Effector memory CD8-positive, alpha-beta T cell (primary cell): ENCODE measurements at regions not wholly inside any gene's neighbourhood (a gene's known extent, or its start where the extent isn't known, plus 50 kb on each side); places are given as distances from the start of the nearest gene placed in this dataset.
A peak's percentile ranks its signal among the peaks of the same experiment; 100 is the strongest.
"Not testable (repeated sequence)": the region's sequence is repeated elsewhere in the genome, so short reads cannot be mapped to it uniquely, and the experiment has no call there.

Source experiments
- ATAC-seq: fragments of 150-1000 bp; cut with Tn5 transposase; replicated peaks from 2 replicates; pipeline ENCODE4 v1.10.0; 2021; ENCODE audit warnings: mild to moderate bottlenecking, moderate library complexity
- DNase-seq, 3 experiments: peaks; one replicate each; pipeline ENCODE4 v3.0.0; 2021
- H3K27ac Mint-ChIP-seq, 2 donors: one replicate each; pipeline ENCODE4 v1.8.0; 2022; ENCODE audit warnings: mild to moderate bottlenecking in 2 of 2, mixed read lengths in 2 of 2, moderate library complexity in 2 of 2
- H3K27me3 Mint-ChIP-seq, 2 donors: one replicate each; pipeline ENCODE4 v1.8.0; 2022; ENCODE audit warnings: mixed read lengths in 2 of 2
- H3K36me3 Mint-ChIP-seq: one replicate; pipeline ENCODE4 v1.8.0; 2022; ENCODE audit warnings: mild to moderate bottlenecking, moderate library complexity, mixed read lengths; ENCODE audit not compliant: insufficient read depth
- H3K4me1 Mint-ChIP-seq, 2 donors: one replicate each; pipeline ENCODE4 v1.8.0; 2022; ENCODE audit warnings: low read depth in 2 of 2, mixed read lengths in 2 of 2
- H3K4me3 Mint-ChIP-seq, 2 donors: one replicate each; pipeline ENCODE4 v1.8.0; 2022; ENCODE audit warnings: mild to moderate bottlenecking in 2 of 2, mixed read lengths in 2 of 2, moderate library complexity in 2 of 2
- H3K9me3 Mint-ChIP-seq, 2 donors: one replicate each; pipeline ENCODE4 v1.8.0; 2022; ENCODE audit warnings: mixed read lengths in 2 of 2

GRCh38 chr9:81782313-81782995, 93.1 kb upstream of the TLE1 start:
- Mint-ChIP-seq H3K9me3 (peaks cover 0 to 2% of the 10 kb centered on the region in 2 donors), H3K27me3 (no peaks in the 10 kb centered on the region), H3K4me1 (no peaks in the 10 kb centered on the region), H3K36me3 (no peaks in the 10 kb centered on the region), H3K27ac (no peak overlapping the region), H3K4me3 (no peak overlapping the region)
- DNase-seq (no peak), ATAC-seq (no peak)

GRCh38 chr9:81787747-81788632, 98.6 kb upstream of the TLE1 start:
- H3K9me3 Mint-ChIP-seq, result peaks cover 0 to 7% of the 10 kb centered on the region in 2 donors
- DNase-seq, result no peak
- H3K27me3 Mint-ChIP-seq, result no peaks in the 10 kb centered on the region
- H3K4me3 Mint-ChIP-seq, result no peak overlapping the region
- no peak overlapping the region for H3K27ac Mint-ChIP-seq
- H3K4me1 Mint-ChIP-seq, result no peaks in the 10 kb centered on the region
- ATAC-seq, result no peak
- peaks cover 3% of the 10 kb centered on the region for H3K36me3 Mint-ChIP-seq

GRCh38 chr9:81789721-81790120, 100.4 kb upstream of the TLE1 start:
- H3K27ac Mint-ChIP-seq, result no peak overlapping the region
- peaks cover 3% of the 10 kb centered on the region for H3K36me3 Mint-ChIP-seq
- no peak overlapping the region for H3K4me3 Mint-ChIP-seq
- DNase-seq, result no peak
- H3K9me3 Mint-ChIP-seq, result peaks cover 0 to 8% of the 10 kb centered on the region in 2 donors
- H3K27me3 Mint-ChIP-seq, result no peaks in the 10 kb centered on the region
- no peak for ATAC-seq
- no peaks in the 10 kb centered on the region for H3K4me1 Mint-ChIP-seq

GRCh38 chr9:81790166-81790565, 100.8 kb upstream of the TLE1 start:
- DNase-seq (no peak), ATAC-seq (no peak)
- H3K27ac Mint-ChIP-seq, result no peak overlapping the region
- H3K4me1 Mint-ChIP-seq, result no peaks in the 10 kb centered on the region
- H3K27me3 Mint-ChIP-seq, result no peaks in the 10 kb centered on the region
- no peak overlapping the region for H3K4me3 Mint-ChIP-seq
- H3K36me3 Mint-ChIP-seq, result peaks cover 3% of the 10 kb centered on the region
- peaks cover 0 to 11% of the 10 kb centered on the region in 2 donors for H3K9me3 Mint-ChIP-seq

- Mint-ChIP-seq H3K9me3 (peaks cover 0 to 14% of the 10 kb centered on the region in 2 donors), H3K4me1 (no peaks in the 10 kb centered on the region), H3K4me3 (no peak overlapping the region)
Measured at GRCh38 chr9:81791076-81791475, 101.7 kb upstream of the TLE1 start.

GRCh38 chr9:81798606-81799005, 109.3 kb upstream of the TLE1 start:
- no peak for ATAC-seq
- Mint-ChIP-seq H3K36me3 (no peaks in the 10 kb centered on the region), H3K9me3 (peaks cover 0 to 11% of the 10 kb centered on the region in 2 donors)

More at GRCh38 chr9:81791076-81791475, 101.7 kb upstream of the TLE1 start:
- H3K36me3 Mint-ChIP-seq, result peaks cover 3% of the 10 kb centered on the region
- DNase-seq (no peak), ATAC-seq (no peak)
- H3K27ac Mint-ChIP-seq, result no peak overlapping the region
- no peaks in the 10 kb centered on the region for H3K27me3 Mint-ChIP-seq

GRCh38 chr9:81801190-81801589, 111.8 kb upstream of the TLE1 start:
- no peak overlapping the region for H3K4me3 Mint-ChIP-seq
- no peaks in the 10 kb centered on the region for H3K4me1 Mint-ChIP-seq
- H3K9me3 Mint-ChIP-seq, result peaks cover 0 to 1% of the 10 kb centered on the region in 2 donors
- no peak overlapping the region for H3K27ac Mint-ChIP-seq
- no peaks in the 10 kb centered on the region for H3K36me3 Mint-ChIP-seq
- ATAC-seq (no peak), DNase-seq (no peak)
- H3K27me3 Mint-ChIP-seq, result no peaks in the 10 kb centered on the region

More at GRCh38 chr9:81798606-81799005, 109.3 kb upstream of the TLE1 start:
- Mint-ChIP-seq H3K27ac (no peak overlapping the region), H3K4me1 (no peaks in the 10 kb centered on the region), H3K4me3 (no peak overlapping the region), H3K27me3 (no peaks in the 10 kb centered on the region)
- no peak for DNase-seq

GRCh38 chr9:81804306-81804705, 115.0 kb upstream of the TLE1 start:
- no peaks in the 10 kb centered on the region for H3K9me3 Mint-ChIP-seq
- DNase-seq (no peak), ATAC-seq (no peak)
- H3K4me1 Mint-ChIP-seq, result no peaks in the 10 kb centered on the region
- no peak overlapping the region for H3K4me3 Mint-ChIP-seq
- H3K27ac Mint-ChIP-seq, result no peak overlapping the region
- no peaks in the 10 kb centered on the region for H3K36me3 Mint-ChIP-seq
- no peaks in the 10 kb centered on the region for H3K27me3 Mint-ChIP-seq

- H3K9me3 Mint-ChIP-seq, DNase-seq, H3K27me3 Mint-ChIP-seq, ATAC-seq, H3K27ac Mint-ChIP-seq, H3K4me3 Mint-ChIP-seq, H3K36me3 Mint-ChIP-seq: not testable (repeated sequence)
- H3K4me1 Mint-ChIP-seq, result peaks cover 5 to 22% of the 10 kb centered on the region in 2 donors
Measured at GRCh38 chr9:81811688-81812087, 116.5 kb upstream of the SPATA31D4 start.

GRCh38 chr9:81814401-81814793, 113.8 kb upstream of the SPATA31D4 start:
- no peak for DNase-seq
- Mint-ChIP-seq H3K27me3 (no peaks in the 10 kb centered on the region), H3K36me3 (no peaks in the 10 kb centered on the region), H3K9me3 (peaks cover 0 to 12% of the 10 kb centered on the region in 2 donors), H3K4me1 (peaks cover 5 to 27% of the 10 kb centered on the region in 2 donors), H3K27ac (peak overlapping the region in 1 of 2 donors; percentile 63), H3K4me3 (peak overlapping the region in 1 of 2 donors; percentile 53)
- ATAC-seq, result no peak

GRCh38 chr9:81814794-81815464, 113.3 kb upstream of the SPATA31D4 start:
- H3K4me1 Mint-ChIP-seq, result peaks cover 5 to 27% of the 10 kb centered on the region in 2 donors

GRCh38 chr9:81815781-81816180, 112.4 kb upstream of the SPATA31D4 start:
- no peak for DNase-seq
- H3K4me1 Mint-ChIP-seq, result peaks cover 5 to 27% of the 10 kb centered on the region in 2 donors
- H3K27ac Mint-ChIP-seq, result no peak overlapping the region
- peak overlapping the region in 1 of 2 donors; percentile 1 for H3K4me3 Mint-ChIP-seq
- ATAC-seq, result no peak
- H3K9me3 Mint-ChIP-seq, result peaks cover 0 to 12% of the 10 kb centered on the region in 2 donors
- H3K27me3 Mint-ChIP-seq, result no peaks in the 10 kb centered on the region
- no peaks in the 10 kb centered on the region for H3K36me3 Mint-ChIP-seq

More at GRCh38 chr9:81814794-81815464, 113.3 kb upstream of the SPATA31D4 start:
- peak overlapping the region in 1 of 2 donors; percentile 63 for H3K27ac Mint-ChIP-seq
- no peaks in the 10 kb centered on the region for H3K36me3 Mint-ChIP-seq
- no peak for DNase-seq
- ATAC-seq, result peak; percentile 86
- peak overlapping the region in 1 of 2 donors; percentile 53 for H3K4me3 Mint-ChIP-seq
- H3K27me3 Mint-ChIP-seq, result no peaks in the 10 kb centered on the region
- peaks cover 0 to 12% of the 10 kb centered on the region in 2 donors for H3K9me3 Mint-ChIP-seq

GRCh38 chr9:81819155-81819554, 109.1 kb upstream of the SPATA31D4 start:
- Mint-ChIP-seq H3K27ac (no peak overlapping the region), H3K4me3 (no peak overlapping the region), H3K9me3 (peaks cover 0 to 12% of the 10 kb centered on the region in 2 donors), H3K27me3 (no peaks in the 10 kb centered on the region), H3K36me3 (peaks cover 3% of the 10 kb centered on the region), H3K4me1 (peaks cover 5 to 23% of the 10 kb centered on the region in 2 donors)
- DNase-seq (no peak), ATAC-seq (no peak)
